ENCODE measurements at regions not wholly inside any gene's neighbourhood (a gene's known extent, or its start where the extent isn't known, plus 50 kb on each side); places are given as distances from the start of the nearest gene placed in this dataset.

DNA sequence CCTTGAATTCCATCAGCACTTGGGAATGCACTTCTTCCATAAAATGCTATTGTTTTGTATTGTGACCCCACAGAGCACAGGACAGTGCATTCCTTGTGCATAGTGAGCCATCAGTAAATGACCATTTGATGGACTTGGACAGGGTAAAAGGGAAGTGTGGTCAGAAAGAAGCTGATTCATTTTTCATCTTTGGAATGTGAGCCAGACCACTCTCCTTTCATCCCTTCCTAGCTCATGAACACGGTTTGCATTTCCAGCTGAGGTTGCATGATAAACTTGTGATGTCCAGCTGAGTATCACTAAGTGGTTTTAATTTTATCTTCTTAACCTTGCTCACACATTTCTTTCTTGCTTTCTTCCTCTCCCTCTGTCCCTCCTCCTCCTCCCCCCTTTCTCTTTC, 101.3 kb downstream of the NUDT12 start:
- DNase-seq: peak; percentile 70

DNA sequence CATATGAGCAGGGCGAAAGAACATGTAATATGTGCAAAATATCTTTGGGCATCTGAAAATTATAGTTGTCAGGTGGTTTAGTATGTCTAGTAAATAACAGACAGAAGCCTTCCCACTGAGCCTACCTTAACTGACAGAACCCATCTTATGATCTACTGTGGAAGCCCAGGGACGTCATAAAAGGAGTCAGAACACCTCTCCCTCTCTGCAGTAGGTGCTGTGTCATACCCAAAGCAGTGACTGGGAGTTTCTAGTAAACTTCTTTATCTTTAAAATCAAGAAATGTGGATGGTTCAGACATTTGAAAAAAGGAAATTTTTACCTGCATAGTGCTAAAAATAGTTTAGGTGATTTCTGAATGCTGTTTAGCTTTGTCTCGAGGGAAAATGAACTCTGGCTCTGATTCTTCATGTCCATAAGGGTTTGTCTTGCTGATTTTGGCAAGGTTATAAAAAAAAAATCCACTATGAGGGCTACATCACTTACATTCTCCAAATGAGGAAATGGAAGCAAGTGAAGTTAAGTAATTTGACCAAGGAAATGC, 104.0 kb downstream of the NUDT12 start:
- no peak for DNase-seq

- DNase-seq: no peak
Measured at GRCh38 chr5:103456476-103456875, 106.1 kb downstream of the NUDT12 start.

DNA sequence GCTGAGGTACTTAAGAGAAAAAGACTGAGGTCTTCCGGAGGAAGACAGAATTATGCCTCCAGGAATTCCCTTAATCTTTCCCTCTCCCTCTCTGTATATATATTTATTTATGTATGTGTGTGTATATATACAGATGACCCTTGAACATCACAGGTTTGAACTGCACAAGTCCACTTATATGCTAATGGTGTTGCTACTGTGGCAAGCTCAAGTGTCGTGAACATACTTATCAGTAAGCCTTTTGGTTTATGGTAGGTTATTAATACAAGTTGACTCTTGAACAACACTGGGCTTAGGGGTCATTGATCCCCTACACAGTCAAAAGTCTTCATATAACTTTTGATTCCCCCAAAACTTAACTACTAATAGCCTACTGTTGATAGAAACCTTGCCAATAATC, 106.8 kb downstream of the NUDT12 start:
- DNase-seq: no peak

- peak; percentile 49 for DNase-seq
Measured at GRCh38 chr5:103454770-103455169, 107.8 kb downstream of the NUDT12 start.

DNA sequence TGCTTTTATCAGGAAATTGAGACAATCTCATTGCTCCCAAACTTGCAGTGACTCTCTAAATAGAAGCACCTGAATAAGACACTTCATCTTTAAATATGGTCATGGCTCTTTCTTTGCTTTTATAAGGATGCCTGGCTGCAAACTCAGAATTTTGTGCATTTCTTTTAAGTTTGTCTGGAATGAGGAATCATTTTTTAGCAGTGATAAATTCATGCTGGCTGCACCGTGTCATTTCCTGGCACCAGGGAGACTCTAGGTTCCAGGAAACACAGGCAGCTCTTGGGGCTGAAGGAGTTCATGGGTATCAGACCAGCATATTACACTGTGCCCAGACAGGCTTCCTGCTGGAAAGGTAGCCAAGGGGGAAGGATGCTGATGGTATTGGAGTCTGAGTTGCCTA, 109.9 kb downstream of the NUDT12 start:
- peak; percentile 94 for DNase-seq

DNA sequence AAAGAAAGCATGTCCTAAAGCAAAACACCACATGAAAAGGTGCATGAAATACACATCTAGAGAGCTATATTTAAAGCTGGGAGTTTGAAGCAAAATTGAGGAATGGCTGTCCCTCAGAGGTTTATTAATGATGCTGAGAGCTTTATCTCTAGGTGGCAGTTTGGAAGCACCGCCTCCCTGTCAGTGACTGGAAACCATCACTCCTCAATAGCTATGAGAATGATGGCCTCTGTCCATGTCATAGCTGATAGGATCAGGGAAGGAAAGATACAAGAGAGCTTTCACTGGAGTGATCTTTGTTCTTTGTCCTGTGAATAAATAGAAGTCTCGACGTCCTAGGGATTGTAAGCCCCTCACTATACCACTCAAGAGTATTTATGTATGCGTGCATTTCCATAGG, 110.5 kb downstream of the NUDT12 start:
- DNase-seq: no peak

GRCh38 chr5:103451261-103451660, 111.3 kb downstream of the NUDT12 start:
- no peak for DNase-seq

- DNase-seq: peak; percentile 98
Measured at GRCh38 chr5:103450333-103451061, 112.1 kb downstream of the NUDT12 start.

DNA sequence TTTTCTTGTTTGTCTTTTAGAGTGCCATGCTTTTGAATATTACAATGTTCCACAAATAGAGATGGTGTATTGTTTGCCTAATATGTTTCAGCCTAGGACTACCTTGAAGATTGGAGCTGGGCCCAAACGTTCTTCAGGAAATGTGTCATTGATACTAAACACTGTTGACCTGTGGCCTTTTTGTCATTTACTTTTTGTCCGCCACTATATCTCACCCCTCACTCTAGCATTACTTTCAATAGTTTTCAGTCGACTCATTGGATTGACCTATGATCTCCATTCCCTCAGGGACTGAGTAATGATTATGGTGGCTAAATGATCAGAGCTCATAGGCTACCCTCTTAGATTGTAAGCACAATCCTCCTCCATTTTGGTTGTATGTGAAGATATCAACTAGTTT, 115.8 kb downstream of the NUDT12 start:
- DNase-seq: peak; percentile 35

DNA sequence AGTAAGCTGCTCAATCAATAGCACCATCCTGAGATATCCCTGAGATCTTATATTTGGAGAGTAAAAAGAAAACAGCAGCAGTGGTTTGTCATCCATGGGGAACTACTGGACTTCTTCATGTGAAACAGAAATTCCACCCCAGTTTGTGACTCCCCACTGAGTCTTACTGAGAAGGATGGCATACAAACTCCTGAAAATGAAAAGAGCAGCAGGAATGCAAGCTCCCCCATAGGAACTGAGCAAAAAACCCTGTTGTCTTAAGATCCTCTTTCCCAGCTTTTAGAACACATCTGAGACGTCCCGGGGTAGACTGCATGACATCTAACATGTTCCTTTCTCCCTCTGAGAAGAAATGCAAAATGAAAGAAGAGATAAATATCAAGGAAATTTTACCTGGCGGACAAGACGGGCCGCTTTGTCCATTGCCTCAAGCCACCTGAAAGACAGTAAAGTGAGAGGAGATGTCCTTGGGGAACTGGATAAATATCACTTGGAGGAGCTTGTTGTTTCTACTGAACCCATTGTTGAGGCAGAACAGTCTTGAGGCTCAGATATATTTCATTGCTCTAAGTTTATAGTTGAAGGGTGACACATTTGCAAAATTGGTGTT, 117.1 kb downstream of the NUDT12 start:
- DNase-seq: peak; percentile 78

- DNase-seq: no peak
Measured at GRCh38 chr5:103444333-103445038, 118.1 kb downstream of the NUDT12 start.

GRCh38 chr5:103442750-103443149, 119.8 kb downstream of the NUDT12 start:
- DNase-seq: no peak

DNA sequence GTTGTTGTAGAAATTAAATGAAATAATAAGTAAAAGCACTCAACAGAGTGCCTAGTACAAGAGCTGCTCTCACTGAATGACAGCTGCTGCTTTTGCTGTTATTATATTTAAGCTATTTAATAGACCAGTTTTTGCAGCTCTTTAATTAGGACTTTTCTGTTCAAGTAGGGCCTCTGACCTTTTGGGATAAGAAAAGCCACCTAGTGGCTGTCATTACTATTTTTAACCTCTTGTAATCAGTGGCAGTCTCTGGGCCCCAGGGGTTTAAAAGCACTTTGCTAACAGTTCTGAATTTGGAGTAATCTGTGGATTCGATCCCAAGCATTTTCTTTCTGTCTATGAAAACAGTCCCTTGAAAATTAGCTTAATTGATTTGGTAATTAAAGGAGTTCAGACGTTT, 121.1 kb downstream of the NUDT12 start:
- no peak for DNase-seq

- no peak for DNase-seq
Measured at GRCh38 chr5:103439007-103439406, 123.6 kb downstream of the NUDT12 start.

DNA sequence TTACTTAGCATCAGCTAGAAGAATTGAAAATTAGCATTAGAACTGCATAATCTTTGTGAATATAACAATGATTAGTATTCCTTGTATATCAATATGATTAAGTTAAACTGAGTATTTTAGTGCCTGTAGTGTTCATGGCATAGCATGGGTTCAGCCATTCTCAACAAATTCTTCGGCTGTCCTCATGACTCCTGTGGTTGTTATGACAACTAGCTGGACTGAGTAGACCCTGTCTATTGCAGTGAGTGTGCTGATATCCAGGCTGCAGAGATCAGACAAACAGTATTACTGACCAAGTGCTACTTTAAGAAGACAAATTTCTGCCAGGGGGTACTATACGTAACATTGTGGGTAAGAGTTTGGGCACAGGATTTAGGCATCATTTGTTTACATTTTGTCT, 125.9 kb downstream of the NUDT12 start:
- DNase-seq: no peak

DNA sequence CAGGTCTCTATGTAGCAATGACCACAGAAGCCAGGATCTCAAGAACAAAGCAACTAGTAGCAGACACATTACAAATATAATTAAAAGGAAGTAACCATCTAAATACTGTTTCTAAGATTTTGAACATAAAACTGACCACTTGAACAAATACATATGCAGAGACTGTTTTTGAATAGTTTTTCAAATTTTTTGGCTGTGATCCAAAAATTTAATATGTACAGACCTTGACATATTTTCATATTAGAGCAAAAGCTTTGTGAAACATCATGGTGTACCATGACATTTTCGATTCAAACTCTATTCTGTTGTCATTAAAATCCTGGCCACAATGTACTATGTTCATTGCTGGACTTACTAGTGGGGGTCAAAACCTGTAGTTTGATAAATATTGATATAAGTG, 126.5 kb downstream of the NUDT12 start:
- DNase-seq: no peak

DNA sequence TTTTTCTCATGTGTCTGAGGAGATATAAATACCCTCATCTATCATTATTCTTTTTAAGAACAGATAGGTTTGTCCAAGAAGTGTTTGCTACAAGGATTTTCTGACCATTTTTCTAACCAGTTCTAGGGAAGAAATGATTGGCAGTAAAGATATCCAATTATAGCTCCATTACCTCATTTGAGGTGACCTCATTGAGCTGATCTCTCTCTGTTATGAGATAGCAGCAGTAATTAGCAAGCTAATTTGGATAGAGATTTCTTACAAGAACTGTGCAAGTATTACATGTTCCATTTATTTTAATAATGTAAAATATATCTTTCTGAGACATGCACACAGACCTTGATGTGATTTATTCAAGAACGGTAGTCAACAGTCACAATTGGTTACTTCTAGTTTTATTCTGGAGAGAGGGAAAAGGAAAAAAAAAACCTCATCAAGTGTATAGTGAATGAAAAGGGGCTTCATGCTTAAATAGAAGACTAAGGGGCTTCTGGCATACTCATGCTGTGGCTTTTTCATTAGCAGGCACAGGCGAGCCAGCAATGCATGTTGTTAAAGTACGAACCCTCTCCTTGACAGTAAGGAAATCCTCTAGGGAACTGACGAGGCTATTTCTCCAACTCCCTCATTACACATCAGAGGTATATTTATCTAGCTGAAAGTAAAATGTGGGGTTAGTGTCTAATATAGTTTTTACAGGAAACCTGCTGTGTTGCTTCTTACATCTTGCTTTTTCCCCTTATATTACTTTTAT, 127.3 kb downstream of the NUDT12 start:
- peak; percentile 52 for DNase-seq

- DNase-seq: no peak
Measured at GRCh38 chr5:103434057-103434456, 128.5 kb downstream of the NUDT12 start.

GRCh38 chr5:103433211-103433610, 129.4 kb downstream of the NUDT12 start:
- DNase-seq: peak; percentile 79

- no peak for DNase-seq
Measured at GRCh38 chr5:103428923-103429322, 133.7 kb downstream of the NUDT12 start.

GRCh38 chr5:103428411-103428871, 134.1 kb downstream of the NUDT12 start:
- DNase-seq: peak; percentile 93

GRCh38 chr5:103427326-103427725, 135.3 kb downstream of the NUDT12 start:
- DNase-seq: no peak
